C4-2B (cell line): ENCODE measurements at regions not wholly inside any gene's neighbourhood (a gene's known extent, or its start where the extent isn't known, plus 50 kb on each side); places are given as distances from the start of the nearest gene placed in this dataset.

Experiments
- ZFX ChIP-seq: fragments of 450-650 bp; IDR thresholded peaks from 2 replicates; pipeline ENCODE4 v1.6.1; 2017
- TF ChIP-seq, protein P1 (sequence below): fragments of 450-650 bp; conservative IDR thresholded peaks from 2 replicates; pipeline ENCODE4 v1.5.1; 2017; ENCODE audit warnings: mild to moderate bottlenecking

DNA sequence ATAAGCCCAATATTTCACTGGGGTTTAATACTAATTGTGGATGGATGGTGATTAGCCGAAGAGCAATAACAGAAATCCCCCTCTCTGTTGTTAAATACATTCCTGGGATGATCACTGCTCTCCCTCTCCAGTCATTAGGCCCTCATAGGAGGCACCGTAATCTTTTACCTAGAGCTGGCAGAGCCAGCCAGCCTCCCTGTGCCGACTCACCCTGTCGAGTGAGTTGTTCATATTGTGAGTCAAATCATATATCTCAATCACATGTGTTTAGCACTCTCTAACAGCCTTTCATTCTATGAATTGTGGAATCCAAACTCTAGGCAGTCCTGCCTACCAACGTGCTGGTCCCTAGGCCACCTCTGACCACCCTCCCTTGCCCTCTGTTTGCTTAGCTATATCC, 771.0 kb downstream of the IRX1 start:
- TF ChIP-seq, protein P1, sequence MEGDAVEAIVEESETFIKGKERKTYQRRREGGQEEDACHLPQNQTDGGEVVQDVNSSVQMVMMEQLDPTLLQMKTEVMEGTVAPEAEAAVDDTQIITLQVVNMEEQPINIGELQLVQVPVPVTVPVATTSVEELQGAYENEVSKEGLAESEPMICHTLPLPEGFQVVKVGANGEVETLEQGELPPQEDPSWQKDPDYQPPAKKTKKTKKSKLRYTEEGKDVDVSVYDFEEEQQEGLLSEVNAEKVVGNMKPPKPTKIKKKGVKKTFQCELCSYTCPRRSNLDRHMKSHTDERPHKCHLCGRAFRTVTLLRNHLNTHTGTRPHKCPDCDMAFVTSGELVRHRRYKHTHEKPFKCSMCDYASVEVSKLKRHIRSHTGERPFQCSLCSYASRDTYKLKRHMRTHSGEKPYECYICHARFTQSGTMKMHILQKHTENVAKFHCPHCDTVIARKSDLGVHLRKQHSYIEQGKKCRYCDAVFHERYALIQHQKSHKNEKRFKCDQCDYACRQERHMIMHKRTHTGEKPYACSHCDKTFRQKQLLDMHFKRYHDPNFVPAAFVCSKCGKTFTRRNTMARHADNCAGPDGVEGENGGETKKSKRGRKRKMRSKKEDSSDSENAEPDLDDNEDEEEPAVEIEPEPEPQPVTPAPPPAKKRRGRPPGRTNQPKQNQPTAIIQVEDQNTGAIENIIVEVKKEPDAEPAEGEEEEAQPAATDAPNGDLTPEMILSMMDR = no peak
- no peak for TF ChIP-seq ZFX
